ENCODE measurements at regions not wholly inside any gene's neighbourhood (a gene's known extent, or its start where the extent isn't known, plus 50 kb on each side); places are given as distances from the start of the nearest gene placed in this dataset.

GRCh38 chr2:111692311-111692710, 191.7 kb downstream of the ANAPC1 start:
- TF ChIP-seq CTCF (IDR thresholded peaks at IDR 0.05) = no peak
- Mint-ChIP-seq H3K9me3 (ENCODE audit: insufficient read depth) (no peaks in the 10 kb centered on the region), H3K4me3 (no peak overlapping the region), H3K27me3 (peaks cover 3% of the 10 kb centered on the region), H3K27ac (no peak overlapping the region), H3K4me1 (no peaks in the 10 kb centered on the region)
- H3K79me2 ChIP-seq (ENCODE audit: control insufficient read depth, insufficient read depth, low read length) = no peaks in the 10 kb centered on the region
- ATAC-seq (ENCODE audit: low read depth) = no peak
- H2AFZ ChIP-seq (ENCODE audit: insufficient read depth, low read depth, low read length, poor library complexity, severe bottlenecking) = no peak overlapping the region
- DNase-seq = no peak
- ChIA-PET POLR2A (no interaction called here), CTCF (no interaction called here)
- no peak overlapping the region for H3K4me2 ChIP-seq (replicated peaks; ENCODE audit: low read depth, low read length, poor library complexity, severe bottlenecking)
- no peaks in the 10 kb centered on the region for H3K27me3 ChIP-seq (replicated peaks in 1 of 4; ENCODE audit: control extremely low read depth in 1 of 4, control insufficient read depth in 3 of 4, insufficient read depth in 4 of 4, low read length in 3 of 4)
- no peaks in the 10 kb centered on the region for H3K36me3 ChIP-seq (replicated peaks in 1 of 2; ENCODE audit: control extremely low read depth in 1 of 2, control insufficient read depth in 1 of 2, extremely low read depth in 1 of 2, insufficient read depth in 2 of 2, low read length in 1 of 2)
- WGBS (ENCODE audit: insufficient coverage) = no CpG with 5 or more reads among the region's 2 CpGs
- intact Hi-C loops (cut with micrococcal nuclease) = no loop called here
- H3K9ac ChIP-seq (ENCODE audit: low read length) = no peak overlapping the region
- H3K9me3 ChIP-seq (ENCODE audit: control extremely low read depth in 1 of 3, control insufficient read depth in 2 of 3, insufficient read depth in 1 of 3, low read length in 2 of 3) = no peaks in the 10 kb centered on the region
- H3K4me1 ChIP-seq (ENCODE audit: control insufficient read depth in 2 of 2, insufficient read depth in 2 of 2, low read length in 2 of 2) = no peaks in the 10 kb centered on the region
- H3K4me3 ChIP-seq (ENCODE audit: control extremely low read depth in 1 of 5, extremely low read depth in 1 of 5, insufficient read depth in 1 of 5, low read depth in 2 of 5, low read length in 4 of 5) = no peak overlapping the region
- no peaks in the 10 kb centered on the region for H4K20me1 ChIP-seq (ENCODE audit: control insufficient read depth, insufficient read depth, low read length, poor library complexity, severe bottlenecking)
- H3K27ac ChIP-seq (ENCODE audit: low read length in 2 of 2) = no peak overlapping the region

- Histone ChIP-seq H3K9me3 (ENCODE audit: control extremely low read depth in 1 of 3, control insufficient read depth in 2 of 3, insufficient read depth in 1 of 3, low read length in 2 of 3) (peaks cover 0 to 3% (median 0%) of the 10 kb centered on the region in 3 donors), H3K4me2 (replicated peaks; ENCODE audit: low read depth, low read length, poor library complexity, severe bottlenecking) (no peak overlapping the region), H4K20me1 (ENCODE audit: control insufficient read depth, insufficient read depth, low read length, poor library complexity, severe bottlenecking) (no peaks in the 10 kb centered on the region), H3K79me2 (ENCODE audit: control insufficient read depth, insufficient read depth, low read length) (no peaks in the 10 kb centered on the region), H3K27ac (ENCODE audit: low read length in 2 of 2) (no peak overlapping the region), H3K4me1 (ENCODE audit: control insufficient read depth in 2 of 2, insufficient read depth in 2 of 2, low read length in 2 of 2) (peaks cover 0 to 5% of the 10 kb centered on the region in 2 donors), H3K27me3 (replicated peaks in 1 of 4; ENCODE audit: control extremely low read depth in 1 of 4, control insufficient read depth in 3 of 4, insufficient read depth in 4 of 4, low read length in 3 of 4) (no peaks in the 10 kb centered on the region), H3K36me3 (replicated peaks in 1 of 2; ENCODE audit: control extremely low read depth in 1 of 2, control insufficient read depth in 1 of 2, extremely low read depth in 1 of 2, insufficient read depth in 2 of 2, low read length in 1 of 2) (no peaks in the 10 kb centered on the region), H3K9ac (ENCODE audit: low read length) (no peak overlapping the region), H3K4me3 (ENCODE audit: control extremely low read depth in 1 of 5, extremely low read depth in 1 of 5, insufficient read depth in 1 of 5, low read depth in 2 of 5, low read length in 4 of 5) (no peak overlapping the region), H2AFZ (ENCODE audit: insufficient read depth, low read depth, low read length, poor library complexity, severe bottlenecking) (no peak overlapping the region)
- DNase-seq (no peak), ATAC-seq (ENCODE audit: low read depth) (no peak)
- Mint-ChIP-seq H3K9me3 (ENCODE audit: insufficient read depth) (no peaks in the 10 kb centered on the region), H3K27me3 (peaks cover 9% of the 10 kb centered on the region), H3K4me3 (no peak overlapping the region), H3K27ac (no peak overlapping the region), H3K4me1 (peaks cover 6% of the 10 kb centered on the region)
- CTCF ChIA-PET = no interaction called here
- POLR2A ChIA-PET = no interaction called here
- 100% methylated on average over 2 of the region's 3 CpGs for WGBS (ENCODE audit: insufficient coverage)
- TF ChIP-seq CTCF (IDR thresholded peaks at IDR 0.05) (no peak), EZH2 (IDR thresholded peaks at IDR 0.05; ENCODE audit: borderline replicate concordance, insufficient read depth, low read depth, low read length, poor library complexity, severe bottlenecking) (no peak)
- intact Hi-C loops (cut with micrococcal nuclease) = no loop called here
These were observed 189.3 kb downstream of the ANAPC1 start for GRCh38 chr2:111694700-111695101.
